Panc1 (cell line): ENCODE measurements at regions not wholly inside any gene's neighbourhood (a gene's known extent, or its start where the extent isn't known, plus 50 kb on each side); places are given as distances from the start of the nearest gene placed in this dataset.

Experiments
- CTCF ChIP-seq: fragments of 450-650 bp; IDR thresholded peaks from 2 replicates; pipeline ENCODE4 v1.5.1; 2017; ENCODE audit warnings: mild to moderate bottlenecking
- POLR2AphosphoS5 ChIP-seq: IDR thresholded peaks from 2 replicates; pipeline ENCODE4 v1.6.1; 2012; ENCODE audit warnings: mild to moderate bottlenecking, low read depth, low read length, moderate library complexity
- REST ChIP-seq, 2 experiments: IDR thresholded peaks; 2 replicates each; pipeline ENCODE4 v1.6.1; 2011 to 2012; ENCODE audit warnings: low read depth in 2 of 2, control low read depth in 1 of 2, low read length in 1 of 2, mild to moderate bottlenecking in 1 of 2, moderate library complexity in 1 of 2; ENCODE audit not compliant: insufficient read depth in 1 of 2
- SIN3A ChIP-seq: IDR thresholded peaks from 2 replicates; pipeline ENCODE4 v1.6.1; 2012; ENCODE audit warnings: low read depth, mild to moderate bottlenecking, low read length, moderate library complexity, borderline replicate concordance; ENCODE audit not compliant: insufficient read depth

GRCh38 chr1:17930635-17931034 is 175.5 kb downstream of the ACTL8 start:
- TF ChIP-seq CTCF: no peak
- no peak for TF ChIP-seq SIN3A
- TF ChIP-seq POLR2AphosphoS5: no peak
- no peak for TF ChIP-seq REST (IDR thresholded peaks at IDR 0.05; ENCODE audit: insufficient read depth in 1 of 2, low read depth in 2 of 2, low read length in 1 of 2)
